Activated CD8-positive, alpha-beta memory T cell treated with anti-CD3 and anti-CD28 coated beads for 24 hours (primary cell): ENCODE measurements at regions not wholly inside any gene's neighbourhood (a gene's known extent, or its start where the extent isn't known, plus 50 kb on each side); places are given as distances from the start of the nearest gene placed in this dataset.

Source experiments
- DNase-seq: peaks from one replicate; pipeline ENCODE4 v3.0.0-alpha.2; 2020

- DNase-seq = no peak
Measured at GRCh38 chr3:67290438-67290837, 292.3 kb downstream of the KBTBD8 start.

- DNase-seq = no peak
Measured at GRCh38 chr3:67291287-67292252, 293.5 kb downstream of the KBTBD8 start.

- no peak for DNase-seq
Measured at GRCh38 chr3:67292356-67293121, 294.4 kb downstream of the KBTBD8 start.

GRCh38 chr3:67294341-67294740 is 296.2 kb downstream of the KBTBD8 start:
- DNase-seq = no peak

- DNase-seq = no peak
Measured at GRCh38 chr3:67296039-67296892, 298.2 kb downstream of the KBTBD8 start.

GRCh38 chr3:67297715-67298475 is 299.8 kb downstream of the KBTBD8 start:
- DNase-seq = no peak

- no peak for DNase-seq
Measured at GRCh38 chr3:67301556-67301955, 303.4 kb downstream of the KBTBD8 start.

- no peak for DNase-seq
Measured at GRCh38 chr3:67302489-67302888, 304.4 kb downstream of the KBTBD8 start.

GRCh38 chr3:67305160-67305559 is 307.1 kb downstream of the KBTBD8 start:
- no peak for DNase-seq

- DNase-seq = no peak
Measured at GRCh38 chr3:67305922-67306321, 307.8 kb downstream of the KBTBD8 start.

GRCh38 chr3:67311440-67311839 is 313.3 kb downstream of the KBTBD8 start:
- DNase-seq = no peak

- no peak for DNase-seq
Measured at GRCh38 chr3:67312155-67312554, 314.0 kb downstream of the KBTBD8 start.

- DNase-seq = no peak
Measured at GRCh38 chr3:67318162-67318561, 320.1 kb downstream of the KBTBD8 start.

- DNase-seq = no peak
Measured at GRCh38 chr3:67324554-67324953, 326.4 kb downstream of the KBTBD8 start.
